ENCODE measurements at regions not wholly inside any gene's neighbourhood (a gene's known extent, or its start where the extent isn't known, plus 50 kb on each side); places are given as distances from the start of the nearest gene placed in this dataset.

DNA sequence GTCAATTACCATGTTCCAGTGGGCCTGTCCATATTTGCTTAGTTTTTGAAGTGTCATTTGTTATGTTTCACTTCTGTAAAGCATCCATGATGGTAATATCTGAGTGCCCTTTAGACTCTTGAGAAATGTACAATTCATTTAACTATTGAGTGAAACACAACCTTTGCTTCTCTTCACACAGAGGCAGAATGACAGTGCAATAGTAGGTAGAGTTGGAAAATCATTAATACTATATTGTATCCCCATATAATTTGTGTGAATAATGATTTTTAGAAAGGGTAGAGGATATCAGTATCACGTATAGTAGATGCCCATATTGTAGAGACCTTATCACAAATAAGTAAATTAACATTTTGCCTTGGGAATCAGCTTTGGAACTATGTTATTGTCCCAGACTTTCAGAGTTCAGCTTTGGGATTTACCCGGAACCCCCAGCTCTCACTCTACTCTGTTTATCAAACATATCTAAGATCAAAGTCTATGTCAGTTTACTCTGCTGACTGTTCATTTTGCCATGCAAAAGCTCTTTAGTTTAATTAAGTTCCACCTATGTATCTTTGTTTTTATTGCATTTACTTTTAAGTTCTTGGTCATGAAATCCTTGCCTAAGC is 172.7 kb upstream of the NOL4 start:
- TF ChIP-seq, protein P1, sequence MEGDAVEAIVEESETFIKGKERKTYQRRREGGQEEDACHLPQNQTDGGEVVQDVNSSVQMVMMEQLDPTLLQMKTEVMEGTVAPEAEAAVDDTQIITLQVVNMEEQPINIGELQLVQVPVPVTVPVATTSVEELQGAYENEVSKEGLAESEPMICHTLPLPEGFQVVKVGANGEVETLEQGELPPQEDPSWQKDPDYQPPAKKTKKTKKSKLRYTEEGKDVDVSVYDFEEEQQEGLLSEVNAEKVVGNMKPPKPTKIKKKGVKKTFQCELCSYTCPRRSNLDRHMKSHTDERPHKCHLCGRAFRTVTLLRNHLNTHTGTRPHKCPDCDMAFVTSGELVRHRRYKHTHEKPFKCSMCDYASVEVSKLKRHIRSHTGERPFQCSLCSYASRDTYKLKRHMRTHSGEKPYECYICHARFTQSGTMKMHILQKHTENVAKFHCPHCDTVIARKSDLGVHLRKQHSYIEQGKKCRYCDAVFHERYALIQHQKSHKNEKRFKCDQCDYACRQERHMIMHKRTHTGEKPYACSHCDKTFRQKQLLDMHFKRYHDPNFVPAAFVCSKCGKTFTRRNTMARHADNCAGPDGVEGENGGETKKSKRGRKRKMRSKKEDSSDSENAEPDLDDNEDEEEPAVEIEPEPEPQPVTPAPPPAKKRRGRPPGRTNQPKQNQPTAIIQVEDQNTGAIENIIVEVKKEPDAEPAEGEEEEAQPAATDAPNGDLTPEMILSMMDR (conservative IDR thresholded peaks at IDR 0.05): no peak
- TF ChIP-seq ZFX (IDR thresholded peaks at IDR 0.05): no peak

All from C4-2B (cell line).